Skeletal muscle cell (primary cell): ENCODE measurements at regions not wholly inside any gene's neighbourhood (a gene's known extent, or its start where the extent isn't known, plus 50 kb on each side); places are given as distances from the start of the nearest gene placed in this dataset.

Source experiments
- DNase-seq: peaks from one replicate; pipeline ENCODE4 v3.0.0-alpha.2; 2010; ENCODE audit warnings: low read depth
- H3K4me3 ChIP-seq: 2 replicates; pipeline ENCODE4 v1.5.1; 2011; ENCODE audit warnings: low read depth, mild to moderate bottlenecking, control low read depth, low read length, moderate library complexity

- no peak overlapping the region for H3K4me3 ChIP-seq
- DNase-seq, result no peak
Observed at GRCh38 chr6:4603856-4604369, 172.3 kb upstream of the CDYL start.

- peak; percentile 92 for DNase-seq
- H3K4me3 ChIP-seq, result no peak overlapping the region
Observed at GRCh38 chr6:4603291-4603690, 172.9 kb upstream of the CDYL start.

GRCh38 chr6:4599924-4600323 lies 176.3 kb upstream of the CDYL start:
- H3K4me3 ChIP-seq, result no peak overlapping the region
- DNase-seq, result peak; percentile 83

GRCh38 chr6:4598384-4598995 lies 177.7 kb upstream of the CDYL start:
- H3K4me3 ChIP-seq, result no peak overlapping the region
- DNase-seq, result no peak

- no peak overlapping the region for H3K4me3 ChIP-seq
- DNase-seq, result no peak
Observed at GRCh38 chr6:4593951-4594350, 182.3 kb upstream of the CDYL start.

- H3K4me3 ChIP-seq, result no peak overlapping the region
- no peak for DNase-seq
Observed at GRCh38 chr6:4592026-4592425, 184.2 kb upstream of the CDYL start.

GRCh38 chr6:4591218-4591617 lies 185.0 kb upstream of the CDYL start:
- no peak overlapping the region for H3K4me3 ChIP-seq
- no peak for DNase-seq

GRCh38 chr6:4589295-4589694 lies 186.9 kb upstream of the CDYL start:
- no peak overlapping the region for H3K4me3 ChIP-seq
- DNase-seq, result no peak

GRCh38 chr6:4588581-4588980 lies 187.6 kb upstream of the CDYL start:
- no peak for DNase-seq
- H3K4me3 ChIP-seq, result no peak overlapping the region

GRCh38 chr6:4588163-4588562 lies 188.0 kb upstream of the CDYL start:
- DNase-seq, result no peak
- H3K4me3 ChIP-seq, result no peak overlapping the region

- DNase-seq, result no peak
- no peak overlapping the region for H3K4me3 ChIP-seq
Observed at GRCh38 chr6:4587171-4587570, 189.0 kb upstream of the CDYL start.

GRCh38 chr6:4586469-4586859 lies 189.7 kb upstream of the CDYL start:
- no peak for DNase-seq
- no peak overlapping the region for H3K4me3 ChIP-seq

- H3K4me3 ChIP-seq, result no peak overlapping the region
- DNase-seq, result no peak
Observed at GRCh38 chr6:4585682-4586468, 190.3 kb upstream of the CDYL start.

- H3K4me3 ChIP-seq, result no peak overlapping the region
- no peak for DNase-seq
Observed at GRCh38 chr6:4584801-4585200, 191.4 kb upstream of the CDYL start.

GRCh38 chr6:4582506-4583417 lies 193.4 kb upstream of the CDYL start:
- DNase-seq, result peak; percentile 54
- H3K4me3 ChIP-seq, result no peak overlapping the region

GRCh38 chr6:4581468-4582385 lies 194.5 kb upstream of the CDYL start:
- peak; percentile 83 for DNase-seq
- H3K4me3 ChIP-seq, result no peak overlapping the region

GRCh38 chr6:4580361-4580760 lies 195.8 kb upstream of the CDYL start:
- no peak for DNase-seq
- no peak overlapping the region for H3K4me3 ChIP-seq

GRCh38 chr6:4577406-4577805 lies 198.8 kb upstream of the CDYL start:
- DNase-seq, result peak; percentile 97
- no peak overlapping the region for H3K4me3 ChIP-seq

- no peak for DNase-seq
Observed at GRCh38 chr6:4575714-4576113, 200.5 kb upstream of the CDYL start.

More at GRCh38 chr6:4575714-4576113, 200.5 kb upstream of the CDYL start:
- H3K4me3 ChIP-seq, result no peak overlapping the region
